ENCODE measurements at regions not wholly inside any gene's neighbourhood (a gene's known extent, or its start where the extent isn't known, plus 50 kb on each side); places are given as distances from the start of the nearest gene placed in this dataset.
"Not testable (repeated sequence)": the region's sequence is repeated elsewhere in the genome, so short reads cannot be mapped to it uniquely, and the experiment has no call there.

DNA sequence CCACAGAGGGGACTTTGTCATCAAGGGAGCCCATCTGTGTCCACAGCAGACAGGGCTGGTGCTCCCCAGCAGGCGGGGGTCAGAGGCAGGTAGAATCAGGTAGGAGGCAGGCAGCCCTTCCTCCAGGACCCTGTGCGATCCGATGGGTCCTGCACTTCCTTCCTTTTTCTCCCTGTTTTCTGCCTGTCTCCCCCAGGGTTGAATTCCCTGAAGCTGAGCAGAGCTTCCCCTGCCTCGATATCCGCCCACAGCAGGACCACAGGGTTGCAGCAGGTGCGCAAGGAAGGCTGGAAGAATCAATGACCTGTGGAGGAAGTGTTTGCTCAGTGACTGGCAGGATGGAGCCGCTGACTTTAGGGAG lies 69.2 kb downstream of the MRPL36 start:
- no peak for DNase-seq

DNA sequence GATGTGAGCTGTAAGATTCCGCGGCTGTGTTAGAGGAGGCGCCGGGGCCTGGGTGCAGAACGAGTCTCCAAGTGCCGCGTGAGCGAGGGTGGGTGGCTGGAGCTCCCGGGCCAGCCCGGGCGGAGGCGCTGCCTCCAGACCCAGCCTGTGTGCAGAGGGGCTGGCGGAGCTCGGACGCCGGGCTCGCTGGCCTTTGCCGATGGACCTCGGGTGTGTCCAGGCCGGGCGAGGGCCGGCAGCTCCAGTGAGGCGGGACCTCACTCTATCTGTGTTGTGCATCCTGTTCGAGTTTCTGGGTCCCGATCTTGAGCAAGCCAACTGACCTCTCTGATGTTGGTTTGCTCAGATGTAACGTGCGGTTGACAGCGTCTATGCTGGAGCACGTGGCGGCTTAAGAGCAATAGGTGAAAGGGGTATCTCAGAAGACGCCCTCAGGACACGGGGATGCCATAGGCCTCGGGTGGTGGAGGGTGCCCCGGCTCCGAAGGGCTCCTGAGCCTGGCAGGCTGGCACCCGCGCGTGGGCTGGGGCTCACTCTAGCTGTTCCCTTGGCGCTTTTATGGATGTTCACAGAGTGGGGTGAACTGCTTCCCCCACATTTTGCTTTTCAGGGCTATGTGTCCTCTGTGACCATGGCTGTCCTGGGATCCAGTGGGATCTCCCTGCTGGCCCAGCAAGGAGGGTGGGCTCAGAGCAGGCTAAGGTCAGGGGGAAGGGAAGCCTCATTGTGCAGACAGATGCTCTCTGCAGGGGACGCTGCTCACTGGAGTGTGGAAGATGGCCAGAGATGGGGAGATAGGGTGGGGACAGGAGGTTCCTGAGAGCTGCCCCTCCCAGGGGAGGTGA lies 69.8 kb downstream of the MRPL36 start:
- DNase-seq, result no peak

DNA sequence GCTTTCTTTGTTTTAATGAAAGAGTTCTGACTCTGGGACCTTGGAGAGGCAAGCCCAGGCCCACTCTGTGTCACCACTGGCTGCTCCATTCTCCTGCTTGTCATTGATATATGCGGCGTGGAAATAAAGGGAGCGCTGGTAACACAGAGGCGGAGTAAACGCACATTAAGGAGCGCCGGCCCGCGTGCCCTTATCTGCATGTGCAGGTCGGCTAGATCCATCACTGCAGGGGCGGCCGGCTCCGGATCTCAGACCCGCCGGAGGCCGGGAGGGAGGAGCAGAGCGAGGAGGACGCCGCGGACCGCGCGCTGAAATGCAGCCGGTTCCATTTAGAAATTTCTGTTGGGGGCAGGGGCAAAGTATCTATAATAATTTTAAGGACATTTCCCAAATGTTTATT lies 70.8 kb downstream of the MRPL36 start:
- no peak for DNase-seq

DNA sequence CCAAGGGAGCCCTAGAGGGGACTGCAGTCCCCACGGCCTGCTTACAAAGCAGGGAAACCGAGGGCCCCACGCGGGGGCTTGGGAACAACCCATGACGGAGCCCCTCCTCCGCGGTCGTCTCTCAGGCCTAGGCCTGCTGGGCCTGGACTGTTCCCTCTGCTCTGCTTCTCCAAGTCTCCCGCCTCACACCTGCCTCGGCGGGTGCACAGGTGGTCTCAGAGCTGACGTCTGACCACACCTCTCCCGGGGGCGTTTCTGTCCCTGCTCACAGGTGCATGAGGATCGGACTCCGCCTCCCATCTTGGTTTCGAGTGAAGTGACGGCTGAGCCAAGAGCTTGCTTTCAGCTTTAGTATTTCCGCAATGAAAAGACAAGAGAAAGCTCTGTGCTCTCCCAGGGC lies 72.1 kb downstream of the MRPL36 start:
- DNase-seq, result no peak

DNA sequence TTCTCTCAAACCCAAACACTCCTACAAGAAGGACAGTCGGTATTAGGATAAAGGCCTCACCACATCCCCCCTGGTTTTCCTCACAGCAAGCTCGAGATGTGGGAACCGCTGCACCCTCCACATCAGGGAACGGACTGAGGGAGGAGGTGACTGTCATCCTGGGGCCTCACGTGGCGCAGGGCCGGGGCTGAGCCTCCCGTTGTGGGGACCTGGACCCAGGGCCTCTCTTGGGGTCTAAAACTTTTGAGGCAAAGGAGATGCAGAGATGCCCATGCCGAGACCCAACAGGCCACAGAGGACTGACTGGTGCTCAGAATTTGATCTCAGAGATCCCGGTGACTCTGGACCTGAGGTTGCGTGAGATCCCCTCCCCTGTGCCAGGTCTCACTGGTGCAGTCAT lies 72.7 kb downstream of the MRPL36 start:
- DNase-seq, result no peak

DNA sequence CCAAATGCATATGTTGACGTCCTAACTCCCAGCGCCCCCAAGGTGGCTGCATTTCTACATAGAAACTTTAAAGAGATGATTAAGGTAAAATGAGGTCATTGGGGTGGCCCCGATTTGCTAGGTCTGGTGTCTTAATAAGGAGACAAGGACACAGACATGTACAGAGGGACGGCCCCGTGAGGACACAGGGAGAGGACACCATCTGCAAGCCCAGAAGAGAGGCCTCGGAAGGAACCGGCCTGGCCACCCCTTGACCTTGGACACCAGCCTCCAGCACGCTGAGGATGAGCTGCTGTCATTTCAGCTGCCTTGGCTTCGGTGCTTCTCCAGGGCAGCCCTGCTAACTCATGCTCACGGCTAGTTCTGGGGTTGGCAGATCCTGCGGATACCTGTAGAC lies 73.2 kb downstream of the MRPL36 start:
- no peak for DNase-seq

DNA sequence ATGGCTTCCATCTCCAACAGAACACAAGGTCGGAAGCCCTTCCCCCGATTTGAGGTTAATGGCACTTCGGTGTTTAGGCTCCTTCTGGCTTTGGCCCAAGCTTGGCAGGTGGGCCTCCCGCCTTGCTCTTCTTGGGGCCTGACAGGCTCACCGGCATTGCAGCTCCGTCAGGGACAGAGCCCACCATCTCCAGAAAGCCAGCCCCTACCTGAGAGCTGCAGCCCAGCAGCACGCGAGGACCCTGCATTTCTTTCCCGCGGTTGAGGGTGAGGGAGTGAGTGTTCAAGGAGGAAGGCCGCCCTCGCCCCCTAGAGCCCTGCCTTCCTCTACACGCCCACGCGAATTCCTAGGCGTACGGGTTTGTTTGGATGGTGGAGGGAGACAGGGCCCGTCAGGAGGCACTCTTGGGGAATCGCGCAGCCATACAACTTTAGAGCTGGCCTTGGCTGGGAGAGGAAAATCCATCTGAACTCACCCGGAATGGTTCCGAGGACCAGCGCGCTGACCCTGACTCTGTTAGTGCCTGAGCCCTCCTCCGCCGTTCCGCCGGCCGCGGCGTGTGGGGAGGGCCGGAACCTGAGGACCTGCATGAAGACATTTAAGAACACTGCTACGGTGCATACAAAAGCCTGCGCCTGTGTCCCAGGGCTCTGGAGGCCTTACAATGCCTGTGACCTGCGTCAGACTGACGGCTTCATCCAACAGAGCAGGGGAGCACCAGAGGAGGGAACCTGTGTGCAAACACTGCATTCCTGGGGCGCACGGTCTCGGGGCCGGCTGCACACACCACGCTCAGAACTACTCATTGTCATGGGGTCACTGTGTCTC lies 73.8 kb downstream of the MRPL36 start:
- DNase-seq, result no peak

DNA sequence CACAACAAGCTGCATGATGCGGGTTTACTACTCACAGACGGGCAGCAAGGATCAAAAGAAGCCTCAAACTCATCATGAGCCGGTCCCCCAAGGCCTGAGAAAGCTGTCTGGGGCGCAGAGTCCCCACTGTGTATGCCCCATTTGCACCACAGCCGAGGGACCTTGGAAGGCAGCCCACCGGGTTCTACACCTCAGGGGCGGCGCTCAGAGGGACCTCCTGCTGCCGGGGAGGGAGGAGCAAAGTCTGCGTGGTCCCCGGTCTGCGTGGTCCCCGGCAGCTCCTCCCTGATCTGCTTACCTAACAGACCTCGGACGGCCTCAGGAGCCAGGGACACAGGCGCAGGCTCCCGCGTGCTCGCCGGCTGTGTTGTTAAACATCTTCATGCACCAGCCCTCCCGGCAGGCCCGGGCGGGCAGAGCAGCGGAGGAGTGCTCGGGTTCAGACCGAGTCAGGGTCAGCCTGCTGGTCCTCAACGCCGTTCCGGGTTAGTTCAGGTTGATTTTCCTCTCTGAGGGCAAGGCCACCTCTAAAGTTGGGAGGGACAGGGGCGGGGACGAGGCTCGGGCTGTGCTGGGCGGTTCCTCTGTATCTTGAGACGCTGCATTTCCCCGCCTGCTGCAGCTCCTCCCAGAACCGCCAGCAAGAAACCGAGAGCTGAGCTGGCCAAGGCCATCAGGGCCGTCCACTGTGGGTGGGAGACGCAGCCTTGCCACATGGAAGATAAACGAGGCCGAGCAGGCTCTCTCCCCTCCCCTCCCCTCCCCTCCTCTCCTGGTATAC lies 74.6 kb downstream of the MRPL36 start:
- no peak for DNase-seq

DNA sequence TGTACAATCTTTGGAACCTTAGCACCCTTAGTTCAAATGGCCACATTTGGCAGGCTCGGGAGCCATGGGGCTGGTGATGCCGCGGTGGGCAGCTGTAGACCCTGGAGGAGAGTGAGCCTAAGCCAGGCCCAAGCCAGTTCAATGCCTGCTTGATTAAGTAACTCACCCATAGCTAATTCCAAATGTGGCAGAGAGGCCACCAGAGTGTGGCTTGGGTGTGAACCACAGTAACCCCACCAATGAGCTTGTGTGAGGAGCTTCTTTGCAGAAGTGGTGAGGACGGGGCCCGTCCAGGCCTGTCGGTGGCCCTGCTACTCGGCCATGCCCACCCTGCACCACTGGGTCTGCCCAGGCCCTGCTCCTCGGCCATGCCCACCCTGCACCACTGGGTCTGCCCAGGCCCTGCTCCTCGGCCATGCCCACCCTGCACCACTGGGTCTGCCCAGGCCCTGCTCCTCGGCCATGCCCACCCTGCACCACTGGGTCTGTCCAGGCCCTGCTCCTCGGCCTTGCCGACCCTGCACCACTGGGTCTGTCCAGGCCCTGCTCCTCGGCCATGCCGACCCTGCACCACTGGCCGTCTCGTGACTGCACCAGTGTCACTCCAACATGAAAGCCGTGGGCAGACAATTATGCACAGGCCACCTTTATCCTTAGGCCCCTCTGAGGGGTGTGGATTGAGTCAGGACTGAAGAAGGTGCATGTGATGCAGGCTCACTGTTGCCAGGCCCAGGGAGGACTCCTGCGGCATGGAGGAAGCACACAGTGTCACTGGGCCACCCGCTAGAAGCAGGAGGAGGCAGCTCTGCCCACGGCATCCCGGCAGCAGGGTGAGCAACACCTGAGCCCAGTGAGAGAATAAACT lies 75.4 kb downstream of the MRPL36 start:
- no peak for DNase-seq

DNA sequence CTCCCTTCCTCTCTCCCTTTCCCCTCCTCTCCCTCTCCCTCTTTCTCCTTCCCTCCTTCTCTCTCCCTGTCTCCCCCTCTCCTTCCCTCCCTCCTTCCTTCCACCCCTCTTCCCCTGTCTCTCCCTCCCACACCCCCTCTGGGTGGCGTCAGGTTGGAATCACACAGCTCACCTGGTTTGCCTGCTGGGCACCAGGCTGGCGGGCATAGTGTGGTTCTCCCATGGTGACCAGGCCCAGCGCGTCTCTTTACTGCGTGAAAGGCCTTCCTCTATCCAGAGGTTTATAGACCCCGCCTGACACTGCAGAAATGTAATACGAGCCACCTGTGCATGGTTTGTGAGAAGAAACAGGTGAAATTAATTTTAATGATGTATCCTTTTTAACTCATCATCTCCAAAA lies 76.2 kb downstream of the MRPL36 start:
- no peak for DNase-seq

DNA sequence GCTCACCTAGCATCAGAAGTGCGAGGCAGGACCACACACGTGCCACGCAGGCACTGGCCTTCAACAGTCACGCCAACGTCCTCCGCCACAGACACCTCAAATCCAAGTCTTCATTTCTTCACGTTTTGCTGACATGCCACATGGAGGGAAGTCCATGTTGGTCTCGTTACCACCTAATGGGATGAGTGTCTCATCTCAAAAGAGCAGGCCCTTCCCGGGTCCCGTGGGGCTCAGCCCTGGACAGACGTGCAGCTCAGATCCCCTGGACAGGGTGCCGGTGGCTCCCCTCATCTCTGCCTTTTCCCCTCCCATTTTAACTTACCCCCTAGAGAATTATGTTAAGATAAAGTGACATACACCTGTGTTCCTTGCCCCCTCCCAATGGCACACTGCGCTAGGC lies 76.8 kb downstream of the MRPL36 start:
- DNase-seq, result no peak

DNA sequence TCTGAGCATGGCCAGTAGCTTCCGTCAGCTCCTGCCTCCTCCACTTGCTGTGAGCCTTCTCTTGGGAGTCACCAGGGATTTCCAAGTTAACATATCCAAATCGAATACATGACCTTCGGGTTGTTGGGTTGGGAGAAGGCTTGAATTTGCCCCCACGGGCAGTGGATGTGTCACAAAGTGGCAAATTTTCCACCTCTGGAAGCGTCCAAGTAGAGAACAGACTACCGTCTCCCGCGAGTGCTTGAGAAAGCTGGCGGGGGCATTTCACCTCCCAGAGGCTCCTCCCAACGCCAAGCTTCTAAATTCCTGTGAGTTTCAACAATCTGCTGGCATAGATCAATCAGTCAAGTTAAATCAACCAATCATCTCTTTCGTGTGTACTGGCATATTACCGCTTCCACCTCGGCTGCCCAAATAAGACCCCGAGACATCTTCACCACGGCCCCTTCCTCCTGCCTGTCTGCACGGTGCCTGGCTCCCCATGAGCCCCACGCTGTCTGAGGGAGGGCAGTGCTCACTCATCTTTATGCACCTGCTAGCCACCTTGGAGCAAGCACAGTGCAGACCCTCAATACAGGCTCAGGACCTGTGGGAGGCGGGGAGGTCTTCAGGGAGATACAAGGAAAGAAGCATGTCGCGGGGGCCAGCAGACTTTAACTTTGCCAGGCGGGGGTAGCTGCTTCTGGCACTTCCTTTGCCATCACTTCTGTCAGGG lies 79.1 kb downstream of the MRPL36 start:
- no peak for DNase-seq

DNA sequence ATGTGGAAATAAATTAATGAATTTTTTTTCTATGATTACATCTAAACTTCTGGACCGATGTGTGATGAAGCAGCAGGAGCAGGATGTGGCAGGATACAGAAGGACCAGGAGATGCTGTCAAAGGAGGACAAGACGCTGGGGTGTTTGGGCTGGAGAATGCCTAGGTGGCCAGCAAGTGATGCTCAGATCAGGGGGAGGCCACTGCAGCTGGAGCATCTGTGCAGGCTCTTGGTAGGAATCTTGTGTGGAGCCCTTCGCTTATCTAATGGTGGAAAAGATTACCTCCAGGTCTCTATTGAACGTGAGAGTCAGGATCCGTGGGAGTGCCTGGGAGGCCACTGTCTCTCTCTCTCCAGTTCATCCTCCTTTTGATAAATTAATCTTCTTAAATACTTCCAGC lies 79.8 kb downstream of the MRPL36 start:
- no peak for DNase-seq

DNA sequence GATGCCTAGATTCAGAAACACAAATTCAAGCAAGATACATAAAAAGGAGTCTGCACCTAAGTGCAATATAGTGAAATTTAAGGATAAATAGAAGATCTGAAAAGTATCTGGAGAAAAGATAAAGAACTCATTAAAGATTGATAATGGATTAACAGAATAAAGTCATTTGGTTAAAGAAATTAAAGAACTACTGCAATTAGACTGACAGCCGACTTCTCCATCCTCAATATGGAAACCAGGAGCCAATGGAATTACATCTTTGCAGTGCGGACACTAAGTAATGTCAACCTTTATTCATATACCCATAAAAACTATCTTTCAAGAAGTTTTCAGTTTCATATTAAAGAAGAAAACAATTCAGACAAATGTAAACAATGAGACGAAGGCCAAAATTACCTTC lies 81.0 kb downstream of the MRPL36 start:
- no peak for DNase-seq

DNA sequence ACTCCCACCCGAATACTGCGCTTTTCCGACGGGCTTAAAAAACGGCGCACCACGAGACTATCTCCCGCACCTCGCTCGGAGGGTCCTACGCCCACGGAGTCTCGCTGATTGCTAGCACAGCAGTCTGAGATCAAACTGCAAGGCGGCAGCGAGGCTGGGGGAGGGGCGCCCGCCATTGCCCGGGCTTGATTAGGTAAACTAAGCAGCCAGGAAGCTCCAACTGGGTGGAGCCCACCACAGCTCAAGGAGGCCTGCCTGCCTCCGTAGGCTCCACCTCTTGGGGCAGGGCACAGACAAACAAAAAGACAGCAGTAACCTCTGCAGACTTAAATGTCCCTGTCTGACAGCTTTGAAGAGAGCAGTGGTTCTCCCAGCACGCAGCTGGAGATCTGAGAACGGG lies 89.5 kb downstream of the MRPL36 start:
- not testable (repeated sequence) for DNase-seq

DNA sequence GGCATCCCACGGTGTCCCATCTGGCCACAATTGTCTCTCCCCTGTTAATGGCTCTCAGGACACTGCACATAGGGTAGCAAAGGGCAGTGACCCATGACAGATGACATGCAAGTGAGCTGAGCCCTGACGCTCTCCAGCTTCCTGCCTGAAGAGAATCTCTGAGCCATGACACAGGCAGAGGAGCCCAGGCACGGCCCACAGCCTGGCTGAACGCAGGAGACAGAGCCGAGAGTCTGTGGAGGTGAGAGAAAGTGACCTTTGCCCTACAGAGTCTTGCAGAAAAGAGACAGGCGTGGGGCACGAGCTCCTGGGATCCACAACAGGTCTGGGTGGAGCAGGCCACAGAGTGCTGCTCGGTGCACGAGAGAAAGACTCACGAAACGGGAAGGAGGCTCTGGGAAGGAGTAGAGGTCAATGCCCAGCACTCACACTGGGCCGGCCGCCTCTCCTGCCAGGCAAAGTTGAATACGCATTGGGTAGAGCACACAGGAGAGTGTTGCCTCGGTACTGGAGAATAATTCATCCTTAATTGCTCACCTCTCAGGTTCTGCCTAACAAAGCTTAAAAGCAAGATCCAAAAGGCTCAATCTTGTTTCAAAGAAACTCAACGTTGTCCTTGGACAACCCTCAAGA lies 90.3 kb downstream of the MRPL36 start:
- no peak for DNase-seq

DNA sequence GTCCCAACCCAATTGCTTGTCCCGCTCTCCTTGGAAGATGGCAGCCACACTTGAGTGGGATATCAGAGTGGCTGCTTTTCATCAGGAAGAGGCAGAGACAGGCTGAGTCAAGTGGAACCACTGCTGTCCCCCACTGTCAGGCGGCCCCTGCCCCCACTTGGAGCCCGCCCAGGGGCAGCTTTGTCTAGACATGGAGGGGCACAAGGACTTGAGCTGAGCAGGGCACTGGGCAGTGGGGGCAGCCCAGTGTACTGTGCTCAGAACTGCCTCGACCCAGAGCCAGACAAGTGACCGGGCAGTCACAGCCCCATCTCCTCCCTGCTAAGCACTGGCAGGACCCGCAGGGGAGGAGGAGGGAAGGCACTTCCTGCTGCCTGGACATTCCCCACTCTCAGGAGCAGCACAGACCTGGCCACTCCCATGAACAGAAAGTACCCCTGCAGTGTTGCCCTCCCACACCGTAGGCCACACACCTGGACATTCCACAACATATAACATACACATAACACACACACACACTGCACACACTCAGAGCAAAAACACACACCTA lies 91.0 kb downstream of the MRPL36 start:
- DNase-seq, result no peak

DNA sequence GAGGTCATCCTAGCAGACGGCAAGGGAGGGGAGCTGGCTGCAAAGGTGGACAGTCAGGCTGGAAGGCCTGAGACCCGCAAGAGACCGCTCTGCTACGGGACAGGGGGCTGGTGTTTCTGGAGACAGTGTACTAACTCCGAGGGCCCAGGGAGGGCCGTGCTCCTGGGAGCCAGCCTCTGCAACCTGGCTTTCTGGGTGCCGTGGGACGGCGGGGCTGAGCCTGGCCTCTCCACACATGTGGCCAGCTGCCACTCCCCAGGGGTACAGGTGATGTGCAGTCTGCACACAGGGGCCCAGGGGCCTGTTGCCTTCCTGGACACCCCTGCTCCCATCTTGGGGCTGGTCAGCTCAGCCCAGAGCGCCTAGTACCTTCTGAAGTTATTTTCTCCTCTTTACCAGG lies 92.2 kb downstream of the MRPL36 start:
- DNase-seq, result no peak

DNA sequence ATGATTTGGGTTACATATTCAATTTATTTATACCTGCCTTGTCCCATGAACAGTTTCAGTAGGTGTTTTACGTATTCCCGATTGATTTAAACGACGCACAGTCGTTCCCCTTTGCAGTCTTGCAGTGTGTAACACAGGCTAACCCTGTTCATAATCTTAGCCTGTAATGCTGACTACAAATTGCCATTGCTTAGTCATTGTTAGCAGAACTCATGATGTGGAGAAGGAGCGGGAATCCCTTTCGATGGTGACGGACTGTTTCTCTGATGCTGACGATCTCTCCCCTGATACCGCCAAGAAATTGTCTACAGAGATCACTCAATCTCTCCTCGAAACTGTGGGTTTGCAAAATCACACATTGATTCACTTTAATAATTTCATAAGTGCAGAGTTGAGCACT lies 93.2 kb downstream of the MRPL36 start:
- DNase-seq, result no peak

DNA sequence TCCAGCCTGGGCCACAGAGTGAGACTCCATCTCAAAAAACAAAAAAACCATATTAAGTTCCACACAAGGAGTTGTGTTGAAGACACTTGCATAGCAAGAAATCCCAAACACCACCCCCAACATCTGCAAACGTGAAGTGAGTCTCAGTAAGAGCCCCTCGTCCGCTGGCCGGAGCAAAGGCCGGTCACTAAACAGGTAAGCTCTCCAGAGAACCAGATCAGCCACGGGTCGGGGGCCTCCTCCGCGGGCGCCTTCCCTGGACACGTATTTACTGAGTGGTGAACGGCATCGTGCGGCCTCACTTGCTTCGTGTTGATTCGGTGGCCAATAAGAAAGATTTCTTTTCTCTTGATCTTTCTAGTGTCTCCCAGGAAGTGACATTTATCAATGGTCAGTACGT lies 93.6 kb downstream of the MRPL36 start:
- no peak for DNase-seq

DNA sequence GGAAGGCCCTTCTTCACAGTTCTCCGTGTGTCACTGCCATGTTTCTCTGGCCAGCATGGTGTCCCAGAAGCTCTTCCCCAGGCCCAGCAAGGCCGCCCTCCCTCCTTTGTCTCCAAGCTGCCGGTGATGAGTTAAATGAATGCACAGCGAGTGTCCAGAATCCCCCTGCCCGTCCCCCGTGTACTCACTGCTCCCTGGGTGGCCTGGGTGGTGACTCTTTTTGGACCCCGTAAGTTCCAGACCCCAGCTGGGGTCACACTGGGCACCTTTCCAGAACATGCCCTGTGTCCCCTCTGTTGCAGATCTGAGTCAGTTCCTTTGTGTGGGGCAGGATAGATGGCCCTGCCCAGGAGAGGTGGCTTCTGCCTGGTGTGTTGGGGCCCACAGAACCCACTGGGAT lies 95.0 kb downstream of the MRPL36 start:
- no peak for DNase-seq

Measured in GOT3 (cell line).